IMR-90 (cell line): ENCODE measurements at regions not wholly inside any gene's neighbourhood (a gene's known extent, or its start where the extent isn't known, plus 50 kb on each side); places are given as distances from the start of the nearest gene placed in this dataset.

Experiments used
- ATAC-seq: fragments of 200-7000 bp; cut with Tn5 transposase; 2 replicates; pipeline ENCODE4 v1.9.1; 2020; ENCODE audit warnings: low read depth, mild to moderate bottlenecking, moderate library complexity
- BruUV-seq: library from RNA; stranded (reverse); fragments of 400-500 nt; replicated peaks from 2 replicates; lab custom pipeline; 2021; lab: Mats Ljungman, UMichigan
- CTCF ChIA-PET: fragments of 300-600 bp; formaldehyde crosslinking; extraction: SDS; loops from one replicate; lab custom pipeline; 2021; ENCODE audit warnings: antibody characterized with exemption; lab: Yijun Ruan, JAX
- POLR2A ChIA-PET: fragments of 300-600 bp; sonication (Branson Sonifier 250); formaldehyde crosslinking; loops from one replicate; lab custom pipeline; 2022; ENCODE audit warnings: antibody characterized with exemption; ENCODE audit not compliant: unreplicated experiment; lab: Charles Lee
- DNase-seq: peaks from one replicate; pipeline ENCODE4 v3.0.0; 2013
- H2AFZ ChIP-seq: replicated peaks from 2 replicates; pipeline ENCODE3; 2013; ENCODE audit warnings: low read length, mild to moderate bottlenecking; ENCODE audit not compliant: poor library complexity
- H2AK5ac ChIP-seq: 2 replicates; pipeline ENCODE4 v1.6.1; 2013; ENCODE audit warnings: low read depth, low read length, inconsistent platforms
- H2AK9ac ChIP-seq: replicated peaks from 2 replicates; pipeline ENCODE3; 2013; ENCODE audit warnings: mild to moderate bottlenecking, low read depth, low read length, moderate library complexity; ENCODE audit not compliant: poor library complexity
- H2BK120ac ChIP-seq: 2 replicates; pipeline ENCODE4 v1.6.1; 2013; ENCODE audit warnings: low read depth, low read length, inconsistent platforms
- H2BK15ac ChIP-seq: 3 replicates; pipeline ENCODE4 v1.6.1; 2013; ENCODE audit warnings: low read depth, low read length, inconsistent platforms
- H2BK20ac ChIP-seq: 2 replicates; pipeline ENCODE4 v1.6.1; 2013; ENCODE audit warnings: low read depth, mild to moderate bottlenecking, inconsistent platforms, low read length, moderate library complexity
- H2BK5ac ChIP-seq: 2 replicates; pipeline ENCODE4 v1.6.1; 2013; ENCODE audit warnings: mild to moderate bottlenecking, low read depth, low read length, inconsistent platforms; ENCODE audit not compliant: poor library complexity, severe bottlenecking
- H3K14ac ChIP-seq: replicated peaks from 2 replicates; pipeline ENCODE4 v1.6.1; 2013; ENCODE audit warnings: low read depth, low read length, inconsistent platforms
- H3K18ac ChIP-seq: 2 replicates; pipeline ENCODE4 v1.6.1; 2013; ENCODE audit warnings: low read depth, low read length, control low read depth
- H3K23ac ChIP-seq: 2 replicates; pipeline ENCODE4 v1.6.1; 2013; ENCODE audit warnings: low read depth, low read length, inconsistent platforms
- H3K27ac ChIP-seq: 2 replicates; pipeline ENCODE4 v1.5.1; 2013; ENCODE audit warnings: mild to moderate bottlenecking, control low read depth, low read length; ENCODE audit not compliant: insufficient read depth
- H3K27me3 ChIP-seq: 2 replicates; pipeline ENCODE4 v1.6.1; 2013; ENCODE audit warnings: low read length; ENCODE audit not compliant: control insufficient read depth, insufficient read depth
- H3K36me3 ChIP-seq: 2 replicates; pipeline ENCODE4 v1.6.1; 2013; ENCODE audit warnings: low read length, mixed read lengths; ENCODE audit not compliant: control insufficient read depth, insufficient read depth
- H3K4ac ChIP-seq: 2 replicates; pipeline ENCODE4 v1.6.1; 2013; ENCODE audit warnings: low read depth, low read length, inconsistent platforms
- H3K4me1 ChIP-seq: 2 replicates; pipeline ENCODE4 v1.6.1; 2013; ENCODE audit warnings: low read length, mixed read lengths; ENCODE audit not compliant: control insufficient read depth, insufficient read depth
- H3K4me2 ChIP-seq: 2 replicates; pipeline ENCODE4 v1.6.1; 2013; ENCODE audit warnings: low read depth, mild to moderate bottlenecking, control low read depth, low read length, moderate library complexity
- H3K4me3 ChIP-seq: 2 replicates; pipeline ENCODE4 v1.5.1; 2013; ENCODE audit warnings: low read depth, mild to moderate bottlenecking, control low read depth, low read length, moderate library complexity; ENCODE audit not compliant: insufficient read depth
- H3K56ac ChIP-seq: 2 replicates; pipeline ENCODE4 v1.6.1; 2013; ENCODE audit warnings: low read length, inconsistent platforms; ENCODE audit not compliant: insufficient read depth; ENCODE audit errors: extremely low read depth
- H3K79me1 ChIP-seq, 2 experiments: 2 replicates each; pipeline ENCODE4 v1.6.1; 2013; ENCODE audit warnings: low read length in 2 of 2, inconsistent platforms in 1 of 2, low read depth in 1 of 2
- H3K9ac ChIP-seq: 2 replicates; pipeline ENCODE4 v1.6.1; 2013; ENCODE audit warnings: low read depth, low read length, control low read depth
- H3K9me1 ChIP-seq: 2 replicates; pipeline ENCODE4 v1.6.1; 2013; ENCODE audit warnings: low read length, inconsistent platforms; ENCODE audit not compliant: insufficient read depth
- H3K9me3 ChIP-seq: 2 replicates; pipeline ENCODE4 v1.6.1; 2013; ENCODE audit warnings: low read length; ENCODE audit not compliant: control insufficient read depth, insufficient read depth
- H4K20me1 ChIP-seq: 2 replicates; pipeline ENCODE4 v1.6.1; 2013; ENCODE audit warnings: low read length, inconsistent platforms; ENCODE audit not compliant: insufficient read depth
- H4K5ac ChIP-seq: 2 replicates; pipeline ENCODE4 v1.6.1; 2013; ENCODE audit warnings: mild to moderate bottlenecking, low read depth, low read length, control low read depth
- H4K8ac ChIP-seq, 2 experiments: 2 replicates each; pipeline ENCODE4 v1.6.1; 2013; ENCODE audit warnings: low read depth in 2 of 2, low read length in 2 of 2, control low read depth in 1 of 2, inconsistent platforms in 1 of 2
- H4K91ac ChIP-seq: 2 replicates; pipeline ENCODE4 v1.6.1; 2013; ENCODE audit warnings: low read depth, low read length, inconsistent platforms; ENCODE audit not compliant: insufficient read depth
- CHD1 ChIP-seq: IDR thresholded peaks from 2 replicates; pipeline ENCODE4 v1.6.1; 2012; ENCODE audit warnings: low read depth, low read length, improper control_type of control experiment
- SMC3 ChIP-seq: fragments of 150-350 bp; IDR thresholded peaks from 2 replicates; pipeline ENCODE4 v1.6.1; 2016; ENCODE audit warnings: low read depth, mild to moderate bottlenecking, antibody characterized with exemption, low read length, moderate library complexity
- WGBS, 2 experiments: methylation state at CpG; one replicate each; pipeline versions ENCODE4 v1.1.5 to v1.1.7; 2013; ENCODE audit warnings: missing lambda C conversion rate in 2 of 2; ENCODE audit not compliant: insufficient read length in 1 of 2; ENCODE audit errors: extremely low coverage in 2 of 2; 5-methylcytosine and 5-hydroxymethylcytosine counted together
- dilution Hi-C: fragments of 300-500 bp; cut with HindIII; formaldehyde crosslinking; loops from one replicate; pipeline ENCODE4 v1.14.3; 2018; ENCODE audit warnings: low sequenced_read_pairs; ENCODE audit not compliant: unreplicated experiment
- in situ Hi-C: fragments of 300-500 bp; cut with MboI; formaldehyde crosslinking; loops from 3 replicates; pipeline ENCODE4 v1.14.3; 2019; ENCODE audit warnings: low sequenced_read_pairs, inconsistent platforms, mixed read lengths
- intact Hi-C: fragments of 100-400 bp; cut with micrococcal nuclease; formaldehyde crosslinking; loops from 2 replicates; pipeline ENCODE4 v1.10.0; 2022

DNA sequence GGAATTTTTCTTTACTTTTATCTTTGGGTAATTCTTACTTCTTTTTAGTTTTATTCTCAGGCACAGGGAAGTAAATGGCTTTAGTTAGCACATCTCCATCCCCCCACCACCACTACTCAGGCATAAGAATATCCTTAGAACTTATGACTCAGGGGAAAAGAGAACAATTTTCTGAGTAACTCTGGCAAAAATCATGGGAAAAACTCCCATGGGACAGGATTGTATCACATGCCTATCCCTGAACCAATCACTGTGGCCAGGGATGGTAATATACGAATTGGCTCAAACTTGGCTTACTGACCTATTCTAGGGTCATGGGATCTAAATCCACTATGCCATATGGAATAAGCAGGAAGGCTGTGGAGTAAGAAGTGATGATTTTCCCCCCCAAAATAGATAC lies 339.1 kb downstream of the BTBD3 start:
- H4K20me1 ChIP-seq: no peaks in the 10 kb centered on the region
- BruUV-seq: no TSS peak
- no peak overlapping the region for H3K56ac ChIP-seq
- H4K8ac ChIP-seq: no peak overlapping the region
- no peaks in the 10 kb centered on the region for H3K27me3 ChIP-seq
- H4K91ac ChIP-seq: no peak overlapping the region
- no peak overlapping the region for H2AFZ ChIP-seq
- DNase-seq (no peak), ATAC-seq (no peak)
- H2AK9ac ChIP-seq: no peak overlapping the region
- H3K9me1 ChIP-seq: no peaks in the 10 kb centered on the region
- H3K4ac ChIP-seq: no peak overlapping the region
- H2BK120ac ChIP-seq: no peak overlapping the region
- H3K9ac ChIP-seq: no peak overlapping the region
- no peak overlapping the region for H4K5ac ChIP-seq
- no peak overlapping the region for H3K4me2 ChIP-seq
- no peaks in the 10 kb centered on the region for H3K4me1 ChIP-seq
- no peak overlapping the region for H2BK15ac ChIP-seq
- no peaks in the 10 kb centered on the region for H3K9me3 ChIP-seq
- no peak overlapping the region for H3K18ac ChIP-seq
- in situ Hi-C loops: no loop called here
- H3K23ac ChIP-seq: no peak overlapping the region
- H3K79me1 ChIP-seq: no peaks in the 10 kb centered on the region
- H2BK20ac ChIP-seq: no peak overlapping the region
- ChIA-PET POLR2A (no interaction called here), CTCF (no interaction called here)
- H2BK5ac ChIP-seq: no peak overlapping the region
- no CpG with 5 or more reads among the region's 1 CpG for WGBS, 2 experiments
- TF ChIP-seq CHD1 (no peak), SMC3 (no peak)
- no peak overlapping the region for H3K27ac ChIP-seq
- no peak overlapping the region for H3K14ac ChIP-seq
- H2AK5ac ChIP-seq: no peak overlapping the region
- intact Hi-C loops: no loop called here
- dilution Hi-C loops: no loop called here
- H3K4me3 ChIP-seq: no peak overlapping the region
- no peaks in the 10 kb centered on the region for H3K36me3 ChIP-seq
